H1 (cell line): ENCODE measurements at regions not wholly inside any gene's neighbourhood (a gene's known extent, or its start where the extent isn't known, plus 50 kb on each side); places are given as distances from the start of the nearest gene placed in this dataset.

ENCODE experiments used
- CTCF ChIA-PET: fragments of 300-600 bp; sonication (Branson Sonifier 250); formaldehyde crosslinking; loops from one replicate; lab custom pipeline; 2021; ENCODE audit not compliant: partially characterized antibody; lab: Charles Lee
- POLR2A ChIA-PET: fragments of 300-600 bp; sonication (Branson Sonifier 250); formaldehyde crosslinking; loops from one replicate; lab custom pipeline; 2021; ENCODE audit warnings: inconsistent platforms; ENCODE audit not compliant: partially characterized antibody; lab: Charles Lee
- DNase-seq, 2 experiments: peaks; one replicate each; pipeline versions ENCODE4 v3.0.0 to v3.0.0-alpha.2; 2010 to 2022; ENCODE audit warnings: low spot score in 2 of 2, low read depth in 1 of 2, mixed read lengths in 1 of 2
- FAIRE-seq: peaks from 2 replicates; lab custom pipeline; 2011; peaks lifted over from hg19 to GRCh38; lab: Jason Lieb, UNC
- H2AFZ ChIP-seq: 2 replicates; pipeline ENCODE4 v1.8.1; 2012; ENCODE audit warnings: low read length, inconsistent platforms
- H2AK5ac ChIP-seq: 2 replicates; pipeline ENCODE4 v1.6.1; 2013; ENCODE audit warnings: low read depth, low read length
- H2BK120ac ChIP-seq: replicated peaks from 2 replicates; pipeline ENCODE3; 2013; ENCODE audit warnings: low read depth, low read length, inconsistent platforms
- H2BK12ac ChIP-seq: 2 replicates; pipeline ENCODE4 v1.6.1; 2013; ENCODE audit warnings: low read depth, low read length
- H2BK15ac ChIP-seq: 2 replicates; pipeline ENCODE4 v1.6.1; 2013; ENCODE audit warnings: low read length
- H2BK20ac ChIP-seq: 2 replicates; pipeline ENCODE4 v1.6.1; 2013; ENCODE audit warnings: low read length
- H2BK5ac ChIP-seq: 2 replicates; pipeline ENCODE4 v1.6.1; 2013; ENCODE audit warnings: low read depth, low read length
- H3K14ac ChIP-seq: 2 replicates; pipeline ENCODE4 v1.6.1; 2013; ENCODE audit warnings: inconsistent platforms; ENCODE audit not compliant: insufficient read length
- H3K18ac ChIP-seq: 2 replicates; pipeline ENCODE4 v1.6.1; 2013; ENCODE audit warnings: low read length; ENCODE audit errors: extremely low read depth
- H3K23ac ChIP-seq: 2 replicates; pipeline ENCODE4 v1.6.1; 2013; ENCODE audit warnings: inconsistent platforms; ENCODE audit not compliant: insufficient read length
- H3K23me2 ChIP-seq: 2 replicates; pipeline ENCODE4 v1.6.1; 2013; ENCODE audit warnings: low read depth, low read length
- H3K27ac ChIP-seq: 2 replicates; pipeline ENCODE4 v1.6.1; 2011; ENCODE audit warnings: low read depth, low read length, inconsistent platforms
- H3K27me3 ChIP-seq, 4 experiments: replicated peaks in 1 of 4; 1 replicate in 1 of 4; 2 replicates in 3 of 4; pipeline versions ENCODE4 v1.6.1 to v1.8.1; 2011 to 2013; ENCODE audit warnings: low read length in 3 of 4, mild to moderate bottlenecking in 3 of 4, inconsistent platforms in 2 of 4, mixed read lengths in 2 of 4, moderate library complexity in 1 of 4; ENCODE audit not compliant: control insufficient read depth in 3 of 4, insufficient read depth in 3 of 4; ENCODE audit errors: extremely low read depth in 1 of 4
- H3K36me3 ChIP-seq, 4 experiments: 2 replicates each; pipeline versions ENCODE4 v1.6.1 to v1.8.1; 2011 to 2013; ENCODE audit warnings: mild to moderate bottlenecking in 4 of 4, low read length in 3 of 4, moderate library complexity in 2 of 4, control low read depth in 1 of 4, inconsistent platforms in 1 of 4; ENCODE audit not compliant: insufficient read depth in 4 of 4, control insufficient read depth in 2 of 4
- H3K4ac ChIP-seq: replicated peaks from 2 replicates; pipeline ENCODE3; 2013; ENCODE audit warnings: low read length, low read depth, mixed read lengths, inconsistent platforms; ENCODE audit not compliant: insufficient read length
- H3K4me1 ChIP-seq, 4 experiments: replicated peaks in 1 of 4; 1 replicate in 1 of 4; 2 replicates in 3 of 4; pipeline versions ENCODE4 v1.6.1 to v1.8.1; 2011 to 2013; ENCODE audit warnings: low read length in 3 of 4, inconsistent platforms in 2 of 4, mixed read lengths in 1 of 4; ENCODE audit not compliant: insufficient read depth in 4 of 4, control insufficient read depth in 3 of 4
- H3K4me2 ChIP-seq, 2 experiments: 2 replicates each; pipeline versions ENCODE4 v1.6.1 to v1.8.1; 2011 to 2013; ENCODE audit warnings: low read depth in 2 of 2, low read length in 2 of 2, control low read depth in 1 of 2, inconsistent platforms in 1 of 2, mild to moderate bottlenecking in 1 of 2; ENCODE audit not compliant: insufficient read depth in 1 of 2
- H3K4me3 ChIP-seq, 4 experiments: fragments of 200-600, 300-600 bp in 1 of 4; sonication (generic), shearing (Covaris generic), sonication (Bioruptor Twin) in 1 of 4; 2 replicates each; pipeline versions ENCODE4 v1.5.1 to v1.8.1; 2011 to 2016; ENCODE audit warnings: low read length in 4 of 4, low read depth in 3 of 4, control low read depth in 2 of 4, inconsistent platforms in 2 of 4, mild to moderate bottlenecking in 2 of 4, mixed read lengths in 1 of 4, moderate library complexity in 1 of 4; ENCODE audit not compliant: insufficient read depth in 2 of 4; ENCODE audit errors: extremely low read depth in 1 of 4
- H3K56ac ChIP-seq: replicated peaks from 2 replicates; pipeline ENCODE3; 2013; ENCODE audit warnings: low read depth, mild to moderate bottlenecking, mixed read lengths, low read length, inconsistent platforms; ENCODE audit not compliant: insufficient read length
- H3K79me1 ChIP-seq: 2 replicates; pipeline ENCODE4 v1.6.1; 2013; ENCODE audit warnings: low read depth, low read length, control low read depth
- H3K79me2 ChIP-seq, 2 experiments: 2 replicates each; pipeline versions ENCODE4 v1.6.1 to v1.8.1; 2012 to 2013; ENCODE audit warnings: low read length in 2 of 2, mild to moderate bottlenecking in 2 of 2, inconsistent platforms in 1 of 2; ENCODE audit not compliant: insufficient read depth in 2 of 2, control insufficient read depth in 1 of 2
- H3K9ac ChIP-seq, 4 experiments: replicated peaks in 1 of 4; 1 replicate in 1 of 4; 2 replicates in 3 of 4; pipeline versions ENCODE4 v1.6.1 to v1.8.1; 2011 to 2013; ENCODE audit warnings: low read depth in 3 of 4, low read length in 3 of 4, control low read depth in 2 of 4, mild to moderate bottlenecking in 2 of 4, moderate library complexity in 2 of 4, inconsistent platforms in 1 of 4; ENCODE audit errors: extremely low read depth in 1 of 4
- H3K9me3 ChIP-seq, 2 experiments: 2 replicates each; pipeline versions ENCODE4 v1.6.1 to v1.8.1; 2012 to 2013; ENCODE audit warnings: mild to moderate bottlenecking in 2 of 2, moderate library complexity in 2 of 2, control low read depth in 1 of 2, inconsistent platforms in 1 of 2, low read depth in 1 of 2, low read length in 1 of 2, mixed read lengths in 1 of 2; ENCODE audit not compliant: insufficient read depth in 2 of 2
- H4K20me1 ChIP-seq, 2 experiments: replicated peaks in 1 of 2; 2 replicates each; pipeline versions ENCODE3 to v1.8.1; 2011 to 2013; ENCODE audit warnings: inconsistent platforms in 2 of 2, low read length in 2 of 2, mild to moderate bottlenecking in 1 of 2; ENCODE audit not compliant: insufficient read depth in 2 of 2, control insufficient read depth in 1 of 2
- H4K5ac ChIP-seq: 2 replicates; pipeline ENCODE4 v1.6.1; 2013; ENCODE audit warnings: low read length, low read depth, mixed read lengths, inconsistent platforms; ENCODE audit not compliant: insufficient read length
- H4K8ac ChIP-seq: 2 replicates; pipeline ENCODE4 v1.8.0; 2013; ENCODE audit warnings: mild to moderate bottlenecking, moderate library complexity, low read length, inconsistent platforms; ENCODE audit not compliant: insufficient read depth; ENCODE audit errors: extremely low read depth
- H4K91ac ChIP-seq: replicated peaks from 2 replicates; pipeline ENCODE3; 2013; ENCODE audit warnings: low read length, mixed read lengths, inconsistent platforms; ENCODE audit not compliant: insufficient read length
- BCL11A ChIP-seq, 2 experiments: IDR thresholded peaks; one replicate each; pipeline ENCODE4 v1.6.1; 2011; ENCODE audit warnings: low read depth in 2 of 2, low read length in 2 of 2, mild to moderate bottlenecking in 2 of 2
- CTBP2 ChIP-seq: IDR thresholded peaks from 2 replicates; pipeline ENCODE4 v1.7.0; 2011; ENCODE audit warnings: borderline replicate concordance, mild to moderate bottlenecking, moderate library complexity, mixed read lengths, low read length; ENCODE audit not compliant: insufficient read depth, insufficient read length
- FOSL1 ChIP-seq: IDR thresholded peaks from 2 replicates; pipeline ENCODE4 v1.6.1; 2011; ENCODE audit warnings: mild to moderate bottlenecking, low read depth, low read length, moderate library complexity; ENCODE audit not compliant: insufficient read depth
- JUN ChIP-seq: IDR thresholded peaks from 2 replicates; pipeline ENCODE4 v1.6.1; 2011; ENCODE audit warnings: low read depth, mild to moderate bottlenecking, improper control_type of control experiment, low read length
- KDM1A ChIP-seq: fragments of 200-600, 300-600 bp; sonication (generic); IDR thresholded peaks from 2 replicates; pipeline ENCODE4 v1.7.1; 2016; ENCODE audit warnings: mild to moderate bottlenecking, low read length, borderline replicate concordance
- POLR2A ChIP-seq, 2 experiments: IDR thresholded peaks; 1 replicate in 1 of 2; 2 replicates in 1 of 2; pipeline ENCODE4 v1.6.1; 2011; ENCODE audit warnings: low read depth in 2 of 2, low read length in 2 of 2, mild to moderate bottlenecking in 2 of 2; ENCODE audit errors: control extremely low read depth in 1 of 2
- RFX5 ChIP-seq: IDR thresholded peaks from 2 replicates; pipeline ENCODE4 v1.6.1; 2011; ENCODE audit warnings: low read depth, low read length, improper control_type of control experiment, borderline replicate concordance
- SAP30 ChIP-seq: fragments of 300-600 bp; sonication (generic); IDR thresholded peaks from 2 replicates; pipeline ENCODE4 v1.7.1; 2012; ENCODE audit warnings: low read length, moderate library complexity, mild to moderate bottlenecking, inconsistent platforms; ENCODE audit not compliant: insufficient read depth, insufficient replicate concordance
- SP4 ChIP-seq: IDR thresholded peaks from 2 replicates; pipeline ENCODE4 v1.6.1; 2012; ENCODE audit warnings: low read length, inconsistent platforms
- TAF1 ChIP-seq: IDR thresholded peaks from 2 replicates; pipeline ENCODE4 v1.6.1; 2011; ENCODE audit warnings: mild to moderate bottlenecking, low read depth, low read length
- TAF7 ChIP-seq: optimal IDR thresholded peaks from 2 replicates; pipeline ENCODE3; 2011; ENCODE audit warnings: low read depth, mild to moderate bottlenecking, inconsistent platforms, low read length, moderate library complexity, borderline replicate concordance
- WGBS, 2 experiments: shearing (Covaris generic) in 1 of 2; methylation state at CpG; one replicate each; pipeline versions ENCODE4 v1.1.6 to v1.1.7; 2013 to 2015; ENCODE audit warnings: low lambda C conversion rate in 2 of 2, mixed read lengths in 2 of 2, inconsistent platforms in 1 of 2, low coverage in 1 of 2, missing lambda C conversion rate in 1 of 2; ENCODE audit not compliant: insufficient replicate concordance in 2 of 2, insufficient coverage in 1 of 2, insufficient read length in 1 of 2; ENCODE audit errors: extremely low coverage in 1 of 2, missing lambda C conversion rate in 1 of 2; 5-methylcytosine and 5-hydroxymethylcytosine counted together

GRCh38 chr1:195026792-195027191, 1581.4 kb downstream of the KCNT2 start:
- Histone ChIP-seq H4K91ac (no peak overlapping the region), H2AFZ (no peak overlapping the region), H3K36me3 (no peaks in the 10 kb centered on the region), H3K79me2 (no peaks in the 10 kb centered on the region), H3K14ac (no peak overlapping the region), H3K18ac (no peak overlapping the region), H3K9me3 (no peaks in the 10 kb centered on the region), H4K20me1 (no peaks in the 10 kb centered on the region), H3K9ac (no peak overlapping the region), H4K5ac (no peak overlapping the region), H3K27me3 (no peaks in the 10 kb centered on the region), H3K23ac (no peak overlapping the region), H3K4ac (no peak overlapping the region), H2BK5ac (no peak overlapping the region), H2BK15ac (no peak overlapping the region), H3K79me1 (no peaks in the 10 kb centered on the region), H3K4me2 (no peak overlapping the region), H3K27ac (no peak overlapping the region), H2BK12ac (no peak overlapping the region), H3K4me3 (no peak overlapping the region), H2AK5ac (no peak overlapping the region), H3K23me2 (no peaks in the 10 kb centered on the region), H3K4me1 (no peaks in the 10 kb centered on the region), H3K56ac (no peak overlapping the region), H2BK120ac (no peak overlapping the region), H4K8ac (no peak overlapping the region), H2BK20ac (no peak overlapping the region)
- TF ChIP-seq TAF7: no peak
- TF ChIP-seq SP4: no peak
- no peak for TF ChIP-seq JUN
- no peak for TF ChIP-seq POLR2A (IDR thresholded peaks at IDR 0.05; ENCODE audit: control extremely low read depth in 1 of 2, low read depth in 2 of 2, low read length in 2 of 2)
- no peak for TF ChIP-seq CTBP2
- TF ChIP-seq FOSL1: no peak
- no peak for TF ChIP-seq BCL11A (IDR thresholded peaks at IDR 0.05; ENCODE audit: low read depth in 2 of 2, low read length in 2 of 2)
- TF ChIP-seq RFX5: no peak
- TF ChIP-seq TAF1: no peak
- no peak for TF ChIP-seq KDM1A
- TF ChIP-seq SAP30: no peak
- DNase-seq (no peak), FAIRE-seq (no peak)
- 92% methylated on average over 6 of the region's 6 CpGs; no CpG with 5 or more reads in 1 of the 2 experiments for WGBS, 2 experiments
- ChIA-PET POLR2A (no interaction called here), CTCF (no interaction called here)
